Kidney epithelial cell (primary cell): ENCODE measurements at regions not wholly inside any gene's neighbourhood (a gene's known extent, or its start where the extent isn't known, plus 50 kb on each side); places are given as distances from the start of the nearest gene placed in this dataset.
"Not testable (repeated sequence)": the region's sequence is repeated elsewhere in the genome, so short reads cannot be mapped to it uniquely, and the experiment has no call there.

Experiments
- DNase-seq: peaks from one replicate; pipeline ENCODE4 v3.0.0-alpha.2; 2010; ENCODE audit warnings: low read depth
- H3K27me3 ChIP-seq: 2 replicates; pipeline ENCODE4 v1.6.0; 2011; ENCODE audit warnings: low read length; ENCODE audit not compliant: control insufficient read depth, insufficient read depth
- H3K36me3 ChIP-seq: 2 replicates; pipeline ENCODE4 v1.5.1; 2011; ENCODE audit warnings: low read length; ENCODE audit not compliant: control insufficient read depth, insufficient read depth
- H3K4me3 ChIP-seq: 2 replicates; pipeline ENCODE4 v1.5.1; 2011; ENCODE audit warnings: low read depth, mild to moderate bottlenecking, control low read depth, low read length
- TF ChIP-seq, protein P1 (sequence below): IDR thresholded peaks from 2 replicates; pipeline ENCODE4 v1.5.1; 2011; ENCODE audit warnings: mild to moderate bottlenecking, moderate library complexity, low read length, control low read depth, inconsistent platforms; ENCODE audit not compliant: insufficient read depth, poor library complexity, severe bottlenecking

DNA sequence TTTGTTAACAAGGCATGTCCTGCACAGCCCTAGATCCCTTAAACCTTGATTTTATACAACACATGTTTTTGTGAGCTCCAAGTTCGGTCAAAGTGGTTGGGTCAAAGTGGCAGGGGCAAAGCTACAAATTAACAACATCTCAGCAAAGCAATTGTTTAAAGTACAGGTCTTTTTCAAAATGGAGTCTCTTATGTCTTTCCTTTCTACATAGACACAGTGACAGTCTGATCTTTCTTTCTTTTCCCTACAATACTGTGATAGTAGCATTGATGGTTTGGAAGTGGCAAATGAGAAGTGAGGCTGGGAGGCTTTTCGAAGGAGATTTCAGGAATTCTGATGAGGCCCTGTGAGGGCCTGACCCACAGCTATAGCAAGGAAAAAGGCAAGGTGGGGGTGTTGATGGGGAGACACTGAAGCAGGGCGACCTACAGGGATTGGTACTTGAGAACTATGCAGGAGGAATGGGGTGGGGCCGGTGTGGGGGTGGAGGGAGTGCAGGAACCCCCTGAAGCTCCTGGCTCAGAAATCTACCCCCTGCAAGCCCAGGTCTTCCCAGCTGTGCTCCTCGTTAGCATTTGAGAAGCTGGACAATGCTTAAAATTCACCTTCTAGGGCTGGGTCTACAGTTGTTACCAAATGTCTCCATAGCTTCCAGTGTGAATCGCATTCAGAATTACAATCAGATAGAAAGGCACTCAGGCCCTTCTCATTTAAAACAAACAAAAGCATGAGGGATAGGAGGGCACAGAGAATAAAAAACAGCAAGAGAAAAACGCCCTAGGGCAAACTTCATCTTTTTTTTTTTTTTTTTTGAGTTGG, 102.6 kb upstream of the PPM1J start:
- TF ChIP-seq, protein P1, sequence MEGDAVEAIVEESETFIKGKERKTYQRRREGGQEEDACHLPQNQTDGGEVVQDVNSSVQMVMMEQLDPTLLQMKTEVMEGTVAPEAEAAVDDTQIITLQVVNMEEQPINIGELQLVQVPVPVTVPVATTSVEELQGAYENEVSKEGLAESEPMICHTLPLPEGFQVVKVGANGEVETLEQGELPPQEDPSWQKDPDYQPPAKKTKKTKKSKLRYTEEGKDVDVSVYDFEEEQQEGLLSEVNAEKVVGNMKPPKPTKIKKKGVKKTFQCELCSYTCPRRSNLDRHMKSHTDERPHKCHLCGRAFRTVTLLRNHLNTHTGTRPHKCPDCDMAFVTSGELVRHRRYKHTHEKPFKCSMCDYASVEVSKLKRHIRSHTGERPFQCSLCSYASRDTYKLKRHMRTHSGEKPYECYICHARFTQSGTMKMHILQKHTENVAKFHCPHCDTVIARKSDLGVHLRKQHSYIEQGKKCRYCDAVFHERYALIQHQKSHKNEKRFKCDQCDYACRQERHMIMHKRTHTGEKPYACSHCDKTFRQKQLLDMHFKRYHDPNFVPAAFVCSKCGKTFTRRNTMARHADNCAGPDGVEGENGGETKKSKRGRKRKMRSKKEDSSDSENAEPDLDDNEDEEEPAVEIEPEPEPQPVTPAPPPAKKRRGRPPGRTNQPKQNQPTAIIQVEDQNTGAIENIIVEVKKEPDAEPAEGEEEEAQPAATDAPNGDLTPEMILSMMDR: no peak
- no peak for DNase-seq
- no peaks in the 10 kb centered on the region for H3K27me3 ChIP-seq
- no peak overlapping the region for H3K4me3 ChIP-seq
- no peaks in the 10 kb centered on the region for H3K36me3 ChIP-seq

- no peak overlapping the region for H3K4me3 ChIP-seq
- H3K36me3 ChIP-seq: no peaks in the 10 kb centered on the region
- TF ChIP-seq, protein P1: no peak
- H3K27me3 ChIP-seq: no peaks in the 10 kb centered on the region
- no peak for DNase-seq
Observed at GRCh38 chr1:112815376-112815775, 100.2 kb upstream of the PPM1J start.

DNA sequence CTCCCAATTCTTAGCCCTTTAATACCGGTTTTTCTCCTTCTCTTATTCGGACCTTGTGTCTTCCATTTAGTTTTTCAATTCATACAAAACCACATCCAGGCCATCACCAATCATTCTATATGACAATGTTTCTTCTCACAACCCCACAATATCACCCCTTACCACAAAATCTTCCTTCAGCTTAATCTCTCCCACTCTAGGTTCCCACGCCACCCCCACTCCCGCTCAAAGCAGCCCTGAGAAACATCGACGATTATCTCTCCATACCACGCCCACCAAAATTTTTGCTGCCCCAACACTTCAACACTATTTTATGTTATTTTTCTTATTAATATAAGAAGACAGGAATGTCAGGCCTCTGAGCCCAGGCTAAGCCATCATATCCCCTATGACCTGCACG, 99.5 kb upstream of the PPM1J start:
- DNase-seq, H3K27me3 ChIP-seq, H3K4me3 ChIP-seq, H3K36me3 ChIP-seq: not testable (repeated sequence)

- TF ChIP-seq, protein P1: peak; percentile 97
- DNase-seq: no peak
- Histone ChIP-seq H3K36me3 (no peaks in the 10 kb centered on the region), H3K27me3 (no peaks in the 10 kb centered on the region), H3K4me3 (no peak overlapping the region)
Observed at GRCh38 chr1:112808861-112809684, 93.9 kb upstream of the PPM1J start.

DNA sequence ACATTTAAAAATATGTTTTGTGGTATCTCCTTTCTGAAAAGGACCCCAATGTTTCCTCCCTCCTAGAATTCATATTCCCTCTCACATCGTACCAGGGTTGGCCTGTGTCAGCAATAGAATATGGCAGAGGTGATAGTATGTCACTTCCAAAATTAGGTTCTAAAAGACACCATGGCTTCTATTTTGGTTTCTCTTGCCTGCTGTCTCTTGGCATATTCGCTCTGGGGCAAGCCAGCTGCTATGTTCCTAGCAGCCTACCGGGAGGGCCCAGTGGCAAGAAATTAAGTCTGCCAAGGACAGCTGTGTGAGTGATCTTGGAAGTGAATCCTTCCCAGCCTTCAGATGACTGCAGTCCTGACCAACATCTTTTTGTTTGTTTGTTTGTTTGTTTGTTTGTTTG, 92.9 kb upstream of the PPM1J start:
- H3K36me3 ChIP-seq: no peaks in the 10 kb centered on the region
- no peak overlapping the region for H3K4me3 ChIP-seq
- H3K27me3 ChIP-seq: no peaks in the 10 kb centered on the region
- TF ChIP-seq, protein P1: no peak
- no peak for DNase-seq

GRCh38 chr1:112807117-112807516, 92.0 kb upstream of the PPM1J start:
- Histone ChIP-seq H3K4me3 (no peak overlapping the region), H3K27me3 (no peaks in the 10 kb centered on the region), H3K36me3 (no peaks in the 10 kb centered on the region)
- DNase-seq: no peak
- TF ChIP-seq, protein P1: no peak
